Left renal cortex interstitium (tissue), 4 donors: ENCODE measurements at regions not wholly inside any gene's neighbourhood (a gene's known extent, or its start where the extent isn't known, plus 50 kb on each side); places are given as distances from the start of the nearest gene placed in this dataset.

Experiments
- DNase-seq, 4 donors: peaks; one replicate each; pipeline ENCODE4 v3.0.0-alpha.2; 2013; ENCODE audit warnings: low read depth in 4 of 4, low spot score in 2 of 4, missing footprints in 1 of 4

GRCh38 chr17:27973258-27974044 is 69.0 kb upstream of the NLK start:
- no peak for DNase-seq

GRCh38 chr17:27974045-27974436 is 68.4 kb upstream of the NLK start:
- no peak for DNase-seq

GRCh38 chr17:27974531-27975145 is 67.8 kb upstream of the NLK start:
- DNase-seq: no peak

- no peak for DNase-seq
Observed at GRCh38 chr17:27975146-27976011, 67.1 kb upstream of the NLK start.

- no peak for DNase-seq
Observed at GRCh38 chr17:27976331-27976730, 66.1 kb upstream of the NLK start.

- DNase-seq: no peak
Observed at GRCh38 chr17:27977751-27978688, 64.5 kb upstream of the NLK start.

GRCh38 chr17:27978689-27979175 is 63.7 kb upstream of the NLK start:
- no peak for DNase-seq

GRCh38 chr17:27980043-27980442 is 62.4 kb upstream of the NLK start:
- DNase-seq: no peak

- no peak for DNase-seq
Observed at GRCh38 chr17:27981978-27982377, 60.5 kb upstream of the NLK start.

GRCh38 chr17:27982688-27983087 is 59.8 kb upstream of the NLK start:
- no peak for DNase-seq

GRCh38 chr17:27983853-27984252 is 58.6 kb upstream of the NLK start:
- DNase-seq: no peak

GRCh38 chr17:27984404-27984803 is 58.1 kb upstream of the NLK start:
- no peak for DNase-seq

- no peak for DNase-seq
Observed at GRCh38 chr17:27984816-27985215, 57.7 kb upstream of the NLK start.

GRCh38 chr17:27985306-27985705 is 57.2 kb upstream of the NLK start:
- no peak for DNase-seq

GRCh38 chr17:27985736-27986399 is 56.6 kb upstream of the NLK start:
- DNase-seq: no peak

- DNase-seq: no peak
Observed at GRCh38 chr17:27986805-27987684, 55.4 kb upstream of the NLK start.

- no peak for DNase-seq
Observed at GRCh38 chr17:27989046-27989445, 53.4 kb upstream of the NLK start.

- no peak for DNase-seq
Observed at GRCh38 chr17:27990100-27990499, 52.4 kb upstream of the NLK start.

- no peak for DNase-seq
Observed at GRCh38 chr17:27990979-27991378, 51.5 kb upstream of the NLK start.
